ENCODE measurements at regions not wholly inside any gene's neighbourhood (a gene's known extent, or its start where the extent isn't known, plus 50 kb on each side); places are given as distances from the start of the nearest gene placed in this dataset.

DNA sequence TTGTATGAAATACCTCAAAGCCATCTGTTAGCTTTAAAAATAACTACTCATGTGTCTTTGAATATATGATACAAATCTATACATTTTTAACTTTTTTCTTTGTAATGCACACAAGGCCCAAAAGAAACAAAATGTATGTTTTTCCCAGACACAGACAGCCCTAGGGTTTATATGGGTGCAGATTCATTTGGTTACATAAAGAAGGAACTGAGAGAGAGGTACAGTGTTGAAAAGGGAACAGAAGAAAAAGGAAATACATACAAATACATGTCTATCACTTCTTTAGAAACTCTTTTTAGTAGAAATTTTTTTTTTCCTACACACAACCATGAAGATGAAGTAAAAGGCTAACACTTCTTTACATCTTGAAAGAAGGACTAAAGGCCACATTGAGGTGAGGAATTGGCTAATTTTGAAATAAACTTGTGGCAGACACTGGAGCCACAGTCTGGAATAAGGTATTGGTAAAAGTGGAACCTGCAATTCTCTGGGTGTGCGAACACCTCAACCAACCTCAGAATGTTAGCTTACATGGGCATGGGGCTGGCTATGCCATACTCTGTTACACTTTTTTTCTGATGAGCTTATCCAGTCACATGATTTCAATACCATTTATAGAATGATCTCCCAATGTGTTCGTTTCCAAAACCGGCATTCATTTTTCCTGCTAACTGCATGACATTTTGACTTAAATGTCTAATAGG, 67.9 kb downstream of the FAM47C start:
- no peak overlapping the region for H2BK12ac ChIP-seq (ENCODE audit: insufficient read length, low read depth, low read length)
- no peak overlapping the region for H2BK120ac ChIP-seq (ENCODE audit: low read depth, low read length, poor library complexity, severe bottlenecking)
- no peak overlapping the region for H2AFZ ChIP-seq (ENCODE audit: low read length)
- no peak overlapping the region for H2BK15ac ChIP-seq (ENCODE audit: low read depth, low read length)
- no peak overlapping the region for H3K9ac ChIP-seq (ENCODE audit: extremely low read depth, insufficient read length, low read length)
- peaks cover 0 to 11% (median 2%) of the 10 kb centered on the region in 3 experiments; a peak in 4 of 7 replicates for H3K36me3 Mint-ChIP-seq (ENCODE audit: insufficient read depth in 1 of 3, low read depth in 3 of 3)
- H3K4ac ChIP-seq (ENCODE audit: low read depth, low read length) = no peak overlapping the region
- no peak overlapping the region for H4K91ac ChIP-seq (ENCODE audit: insufficient read length, low read depth, low read length)
- no peaks in the 10 kb centered on the region for H3K4me1 ChIP-seq (ENCODE audit: insufficient read depth, low read length)
- H3K27me3 ChIP-seq (ENCODE audit: insufficient read depth, low read length) = no peaks in the 10 kb centered on the region
- H3K4me2 ChIP-seq (ENCODE audit: insufficient read depth, insufficient read length, low read length) = no peak overlapping the region
- no peaks in the 10 kb centered on the region for H3K79me1 ChIP-seq (ENCODE audit: insufficient read depth, low read depth, low read length, poor library complexity, severe bottlenecking)
- WGBS (ENCODE audit: extremely low coverage, insufficient read length, low lambda C conversion rate) = no CpG with 5 or more reads among the region's 3 CpGs
- TF ChIP-seq, protein P1, sequence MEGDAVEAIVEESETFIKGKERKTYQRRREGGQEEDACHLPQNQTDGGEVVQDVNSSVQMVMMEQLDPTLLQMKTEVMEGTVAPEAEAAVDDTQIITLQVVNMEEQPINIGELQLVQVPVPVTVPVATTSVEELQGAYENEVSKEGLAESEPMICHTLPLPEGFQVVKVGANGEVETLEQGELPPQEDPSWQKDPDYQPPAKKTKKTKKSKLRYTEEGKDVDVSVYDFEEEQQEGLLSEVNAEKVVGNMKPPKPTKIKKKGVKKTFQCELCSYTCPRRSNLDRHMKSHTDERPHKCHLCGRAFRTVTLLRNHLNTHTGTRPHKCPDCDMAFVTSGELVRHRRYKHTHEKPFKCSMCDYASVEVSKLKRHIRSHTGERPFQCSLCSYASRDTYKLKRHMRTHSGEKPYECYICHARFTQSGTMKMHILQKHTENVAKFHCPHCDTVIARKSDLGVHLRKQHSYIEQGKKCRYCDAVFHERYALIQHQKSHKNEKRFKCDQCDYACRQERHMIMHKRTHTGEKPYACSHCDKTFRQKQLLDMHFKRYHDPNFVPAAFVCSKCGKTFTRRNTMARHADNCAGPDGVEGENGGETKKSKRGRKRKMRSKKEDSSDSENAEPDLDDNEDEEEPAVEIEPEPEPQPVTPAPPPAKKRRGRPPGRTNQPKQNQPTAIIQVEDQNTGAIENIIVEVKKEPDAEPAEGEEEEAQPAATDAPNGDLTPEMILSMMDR (conservative IDR thresholded peaks at IDR 0.05) = no peak
- H3K9me3 ChIP-seq (ENCODE audit: control insufficient read depth, low read depth, low read length) = peaks cover 9% of the 10 kb centered on the region
- H2BK20ac ChIP-seq (ENCODE audit: low read depth, low read length, poor library complexity, severe bottlenecking) = no peak overlapping the region
- H3K27me3 Mint-ChIP-seq (ENCODE audit: low read depth) = no peaks in the 10 kb centered on the region
- no peaks in the 10 kb centered on the region for H3K4me1 Mint-ChIP-seq
- H3K23ac ChIP-seq (ENCODE audit: insufficient read length, low read depth, low read length) = no peak overlapping the region
- H3K4me3 Mint-ChIP-seq = no peak overlapping the region
- no peak overlapping the region for H4K8ac ChIP-seq (replicated peaks; ENCODE audit: insufficient read length, low read depth, low read length)
- H3K27ac Mint-ChIP-seq = no peak overlapping the region
- H3K23me2 ChIP-seq (ENCODE audit: insufficient read length, low read depth, low read length, poor library complexity, severe bottlenecking) = no peaks in the 10 kb centered on the region
- H4K5ac ChIP-seq (ENCODE audit: insufficient read length, low read depth, low read length) = no peak overlapping the region
- H3K56ac ChIP-seq (ENCODE audit: insufficient read length, low read depth, low read length) = no peak overlapping the region
- peaks cover 62 to 75% of the 10 kb centered on the region in 2 experiments for H3K9me3 Mint-ChIP-seq
- H4K20me1 ChIP-seq (ENCODE audit: control insufficient read depth, insufficient read depth, insufficient read length) = no peaks in the 10 kb centered on the region
- H2BK5ac ChIP-seq (ENCODE audit: insufficient read length, low read length) = no peak overlapping the region
- DNase-seq = no peak
- H3T11ph ChIP-seq (ENCODE audit: low read length) = no peak overlapping the region
- no peak overlapping the region for H2AK5ac ChIP-seq (ENCODE audit: insufficient read length, low read length)
- no peaks in the 10 kb centered on the region for H3K79me2 ChIP-seq (ENCODE audit: insufficient read depth, low read length)
- H3K18ac ChIP-seq (ENCODE audit: insufficient read length, low read depth, low read length) = no peak overlapping the region
- H3K27ac ChIP-seq (ENCODE audit: insufficient read length, low read depth, low read length) = no peak overlapping the region
- no peak overlapping the region for H3K14ac ChIP-seq (ENCODE audit: insufficient read depth, low read length)
